NCI-H128 (cell line): ENCODE measurements at regions not wholly inside any gene's neighbourhood (a gene's known extent, or its start where the extent isn't known, plus 50 kb on each side); places are given as distances from the start of the nearest gene placed in this dataset.
"Not testable (repeated sequence)": the region's sequence is repeated elsewhere in the genome, so short reads cannot be mapped to it uniquely, and the experiment has no call there.

Experiments used
- DNase-seq: peaks from one replicate; lab custom pipeline; 2025; ENCODE audit not compliant: unreplicated experiment; lab: John Stamatoyannopoulos, UW

GRCh38 chr14:56419750-56420149 is 159.8 kb upstream of the TMEM260 start:
- no peak for DNase-seq

GRCh38 chr14:56422221-56422620 is 157.4 kb upstream of the TMEM260 start:
- no peak for DNase-seq

- peak; percentile 48 for DNase-seq
Observed at GRCh38 chr14:56422703-56423213, 156.8 kb upstream of the TMEM260 start.

GRCh38 chr14:56423544-56423943 is 156.1 kb upstream of the TMEM260 start:
- DNase-seq: no peak

- DNase-seq: no peak
Observed at GRCh38 chr14:56431013-56431412, 148.6 kb upstream of the TMEM260 start.

GRCh38 chr14:56449670-56450213 is 129.9 kb upstream of the TMEM260 start:
- no peak for DNase-seq

- DNase-seq: no peak
Observed at GRCh38 chr14:56452940-56453339, 126.7 kb upstream of the TMEM260 start.

GRCh38 chr14:56454680-56455079 is 124.9 kb upstream of the TMEM260 start:
- not testable (repeated sequence) for DNase-seq

- no peak for DNase-seq
Observed at GRCh38 chr14:56460469-56460868, 119.1 kb upstream of the TMEM260 start.

- DNase-seq: no peak
Observed at GRCh38 chr14:56461276-56462275, 118.0 kb upstream of the TMEM260 start.

GRCh38 chr14:56463271-56463890 is 116.2 kb upstream of the TMEM260 start:
- DNase-seq: no peak

- no peak for DNase-seq
Observed at GRCh38 chr14:56471056-56471455, 108.5 kb upstream of the TMEM260 start.

- DNase-seq: peak; percentile 10
Observed at GRCh38 chr14:56474419-56475022, 105.1 kb upstream of the TMEM260 start.

GRCh38 chr14:56482310-56482911 is 97.2 kb upstream of the TMEM260 start:
- DNase-seq: no peak

- DNase-seq: no peak
Observed at GRCh38 chr14:56487090-56487667, 92.4 kb upstream of the TMEM260 start.

- DNase-seq: no peak
Observed at GRCh38 chr14:56487761-56488160, 91.8 kb upstream of the TMEM260 start.

GRCh38 chr14:56488306-56488705 is 91.3 kb upstream of the TMEM260 start:
- DNase-seq: no peak

GRCh38 chr14:56490379-56490778 is 89.2 kb upstream of the TMEM260 start:
- peak; percentile 37 for DNase-seq

- peak; percentile 60 for DNase-seq
Observed at GRCh38 chr14:56491299-56492285, 88.0 kb upstream of the TMEM260 start.
